Activated B cell treated with CpG ODN at 0.5 μM for 24 hours (primary cell): ENCODE measurements at regions not wholly inside any gene's neighbourhood (a gene's known extent, or its start where the extent isn't known, plus 50 kb on each side); places are given as distances from the start of the nearest gene placed in this dataset.

Source experiments
- ATAC-seq: fragments of 200-7000 bp; cut with Tn5 transposase; one replicate; pipeline ENCODE4 v1.10.0; 2021; ENCODE audit warnings: low read depth, mild to moderate bottlenecking, moderate library complexity
- CTCF ChIA-PET: fragments of 350-600 bp; sonication (Branson Sonifier 250); formaldehyde crosslinking; loops from one replicate; lab custom pipeline; 2021; ENCODE audit warnings: antibody characterized with exemption; lab: Charles Lee
- POLR2A ChIA-PET: fragments of 350-600 bp; sonication (Branson Sonifier 250); formaldehyde crosslinking; loops from one replicate; lab custom pipeline; 2021; ENCODE audit warnings: antibody characterized with exemption; lab: Charles Lee
- DNase-seq: peaks from one replicate; pipeline ENCODE4 v3.0.0; 2022
- H3K27ac Mint-ChIP-seq: one replicate; pipeline ENCODE4 v1.8.0; 2020; ENCODE audit warnings: mixed read lengths
- H3K27me3 Mint-ChIP-seq: one replicate; pipeline ENCODE4 v1.8.0; 2021; ENCODE audit warnings: mixed read lengths
- H3K36me3 Mint-ChIP-seq: one replicate; pipeline ENCODE4 v1.8.0; 2021; ENCODE audit warnings: low read depth, mixed read lengths
- H3K4me1 Mint-ChIP-seq: one replicate; pipeline ENCODE4 v1.8.0; 2021; ENCODE audit warnings: mixed read lengths
- H3K4me3 Mint-ChIP-seq: one replicate; pipeline ENCODE4 v1.8.0; 2020; ENCODE audit warnings: mild to moderate bottlenecking, mixed read lengths
- H3K9me3 Mint-ChIP-seq: one replicate; pipeline ENCODE4 v1.8.0; 2020; ENCODE audit warnings: mixed read lengths
- CTCF ChIP-seq: fragments of 200-600 bp; IDR thresholded peaks from one replicate; pipeline ENCODE4 v1.8.0; 2022; ENCODE audit warnings: antibody characterized with exemption, mild to moderate bottlenecking
- intact Hi-C: fragments of 100-400 bp; cut with micrococcal nuclease; formaldehyde crosslinking; loops from one replicate; pipeline ENCODE4 v1.15.1; 2024

GRCh38 chr16:86030116-86030515 is 131.2 kb downstream of the IRF8 start:
- TF ChIP-seq CTCF = no peak
- intact Hi-C loops = no loop called here
- Mint-ChIP-seq H3K4me3 (no peak overlapping the region), H3K36me3 (no peaks in the 10 kb centered on the region), H3K9me3 (peaks cover 10% of the 10 kb centered on the region), H3K27me3 (peaks cover 35% of the 10 kb centered on the region), H3K4me1 (no peaks in the 10 kb centered on the region), H3K27ac (no peak overlapping the region)
- DNase-seq (no peak), ATAC-seq (no peak)
- CTCF ChIA-PET = interaction anchor here (1.4 kb wide), 1 partner anchor 230 kb away, joined by 3 read pairs; no protein-coding TSS in a partner anchor
- POLR2A ChIA-PET = no interaction called here

GRCh38 chr16:86031141-86031678 is 132.2 kb downstream of the IRF8 start:
- ChIA-PET POLR2A (no interaction called here), CTCF (no interaction called here)
- TF ChIP-seq CTCF = no peak
- Mint-ChIP-seq H3K27me3 (peaks cover 32% of the 10 kb centered on the region), H3K36me3 (no peaks in the 10 kb centered on the region), H3K27ac (no peak overlapping the region), H3K4me1 (no peaks in the 10 kb centered on the region), H3K9me3 (peaks cover 7% of the 10 kb centered on the region), H3K4me3 (no peak overlapping the region)
- intact Hi-C loops = no loop called here
- no peak for DNase-seq
- ATAC-seq = no peak

GRCh38 chr16:86033016-86033474 is 134.1 kb downstream of the IRF8 start:
- H3K27me3 Mint-ChIP-seq = peaks cover 30% of the 10 kb centered on the region
- TF ChIP-seq CTCF = no peak
- H3K9me3 Mint-ChIP-seq = peaks cover 4% of the 10 kb centered on the region
- intact Hi-C loops = no loop called here
- H3K4me1 Mint-ChIP-seq = no peaks in the 10 kb centered on the region
- ATAC-seq (no peak), DNase-seq (no peak)
- ChIA-PET CTCF (no interaction called here), POLR2A (no interaction called here)
- no peaks in the 10 kb centered on the region for H3K36me3 Mint-ChIP-seq
- H3K27ac Mint-ChIP-seq = no peak overlapping the region
- no peak overlapping the region for H3K4me3 Mint-ChIP-seq

- intact Hi-C loops = no loop called here
- Mint-ChIP-seq H3K9me3 (peaks cover 4% of the 10 kb centered on the region), H3K4me3 (no peak overlapping the region), H3K27me3 (peaks cover 24% of the 10 kb centered on the region), H3K36me3 (no peaks in the 10 kb centered on the region), H3K27ac (no peak overlapping the region), H3K4me1 (no peaks in the 10 kb centered on the region)
- no peak for ATAC-seq
- ChIA-PET CTCF (no interaction called here), POLR2A (no interaction called here)
- DNase-seq = no peak
- TF ChIP-seq CTCF = no peak
Observed at GRCh38 chr16:86033971-86034370, 135.0 kb downstream of the IRF8 start.

GRCh38 chr16:86034421-86034919 is 135.5 kb downstream of the IRF8 start:
- TF ChIP-seq CTCF = no peak
- Mint-ChIP-seq H3K4me1 (no peaks in the 10 kb centered on the region), H3K9me3 (peaks cover 4% of the 10 kb centered on the region), H3K4me3 (no peak overlapping the region), H3K36me3 (no peaks in the 10 kb centered on the region), H3K27me3 (peaks cover 27% of the 10 kb centered on the region), H3K27ac (no peak overlapping the region)
- intact Hi-C loops = no loop called here
- CTCF ChIA-PET = no interaction called here
- POLR2A ChIA-PET = no interaction called here
- ATAC-seq (no peak), DNase-seq (no peak)
